Brain microvascular endothelial cell (primary cell): ENCODE measurements at regions not wholly inside any gene's neighbourhood (a gene's known extent, or its start where the extent isn't known, plus 50 kb on each side); places are given as distances from the start of the nearest gene placed in this dataset.

Experiments
- DNase-seq: peaks from one replicate; pipeline ENCODE4 v3.0.0-alpha.2; 2020
- H3K27ac ChIP-seq: fragments of 250-450 bp; sonication (Bioruptor Pico); 2 replicates; pipeline ENCODE4 v1.5.1; 2020; ENCODE audit warnings: mild to moderate bottlenecking, moderate library complexity
- H3K27me3 ChIP-seq: fragments of 250-450 bp; sonication (Bioruptor Pico); replicated peaks from 2 replicates; pipeline ENCODE4 v1.5.1; 2020; ENCODE audit warnings: mild to moderate bottlenecking
- H3K36me3 ChIP-seq: fragments of 250-450 bp; sonication (Bioruptor Pico); replicated peaks from 2 replicates; pipeline ENCODE4 v1.5.1; 2020; ENCODE audit warnings: mild to moderate bottlenecking
- H3K4me3 ChIP-seq: 2 replicates; pipeline ENCODE4 v1.5.1; 2011; ENCODE audit warnings: low read depth, mild to moderate bottlenecking, control low read depth, low read length, moderate library complexity
- in situ Hi-C: cut with HindIII; loops from 2 replicates; pipeline ENCODE4 v1.10.0; 2017; ENCODE audit warnings: low sequenced_read_pairs, low pct_ligation_motif_present
- TF ChIP-seq, protein P1 (sequence below): IDR thresholded peaks from 2 replicates; pipeline ENCODE4 v1.5.1; 2011; ENCODE audit warnings: low read depth, mild to moderate bottlenecking, moderate library complexity, low read length, control low read depth, inconsistent platforms; ENCODE audit errors: missing control alignments

DNA sequence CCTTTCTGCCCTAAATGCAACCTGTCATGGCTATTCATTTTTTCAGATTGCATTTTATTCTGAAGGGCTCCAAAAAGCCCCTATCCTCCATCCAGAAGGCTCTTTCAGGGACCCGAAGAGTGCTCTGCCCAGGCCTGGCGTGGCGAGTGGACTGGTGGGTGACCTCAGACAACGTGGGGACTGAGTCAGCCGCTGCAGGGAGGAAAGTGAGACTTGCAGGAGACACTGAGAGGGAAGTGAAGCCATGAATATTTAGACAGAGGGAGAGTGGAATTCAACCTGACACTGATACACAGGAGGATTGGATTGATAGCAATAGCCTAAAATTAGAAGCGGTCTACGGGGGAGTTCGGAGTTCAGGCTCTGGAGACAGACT is 63.6 kb upstream of the SIX2 start:
- DNase-seq, result no peak
- Histone ChIP-seq H3K4me3 (no peak overlapping the region), H3K27ac (no peak overlapping the region), H3K36me3 (no peaks in the 10 kb centered on the region), H3K27me3 (no peaks in the 10 kb centered on the region)
- TF ChIP-seq, protein P1, sequence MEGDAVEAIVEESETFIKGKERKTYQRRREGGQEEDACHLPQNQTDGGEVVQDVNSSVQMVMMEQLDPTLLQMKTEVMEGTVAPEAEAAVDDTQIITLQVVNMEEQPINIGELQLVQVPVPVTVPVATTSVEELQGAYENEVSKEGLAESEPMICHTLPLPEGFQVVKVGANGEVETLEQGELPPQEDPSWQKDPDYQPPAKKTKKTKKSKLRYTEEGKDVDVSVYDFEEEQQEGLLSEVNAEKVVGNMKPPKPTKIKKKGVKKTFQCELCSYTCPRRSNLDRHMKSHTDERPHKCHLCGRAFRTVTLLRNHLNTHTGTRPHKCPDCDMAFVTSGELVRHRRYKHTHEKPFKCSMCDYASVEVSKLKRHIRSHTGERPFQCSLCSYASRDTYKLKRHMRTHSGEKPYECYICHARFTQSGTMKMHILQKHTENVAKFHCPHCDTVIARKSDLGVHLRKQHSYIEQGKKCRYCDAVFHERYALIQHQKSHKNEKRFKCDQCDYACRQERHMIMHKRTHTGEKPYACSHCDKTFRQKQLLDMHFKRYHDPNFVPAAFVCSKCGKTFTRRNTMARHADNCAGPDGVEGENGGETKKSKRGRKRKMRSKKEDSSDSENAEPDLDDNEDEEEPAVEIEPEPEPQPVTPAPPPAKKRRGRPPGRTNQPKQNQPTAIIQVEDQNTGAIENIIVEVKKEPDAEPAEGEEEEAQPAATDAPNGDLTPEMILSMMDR, result no peak
- in situ Hi-C loops, result no loop called here

DNA sequence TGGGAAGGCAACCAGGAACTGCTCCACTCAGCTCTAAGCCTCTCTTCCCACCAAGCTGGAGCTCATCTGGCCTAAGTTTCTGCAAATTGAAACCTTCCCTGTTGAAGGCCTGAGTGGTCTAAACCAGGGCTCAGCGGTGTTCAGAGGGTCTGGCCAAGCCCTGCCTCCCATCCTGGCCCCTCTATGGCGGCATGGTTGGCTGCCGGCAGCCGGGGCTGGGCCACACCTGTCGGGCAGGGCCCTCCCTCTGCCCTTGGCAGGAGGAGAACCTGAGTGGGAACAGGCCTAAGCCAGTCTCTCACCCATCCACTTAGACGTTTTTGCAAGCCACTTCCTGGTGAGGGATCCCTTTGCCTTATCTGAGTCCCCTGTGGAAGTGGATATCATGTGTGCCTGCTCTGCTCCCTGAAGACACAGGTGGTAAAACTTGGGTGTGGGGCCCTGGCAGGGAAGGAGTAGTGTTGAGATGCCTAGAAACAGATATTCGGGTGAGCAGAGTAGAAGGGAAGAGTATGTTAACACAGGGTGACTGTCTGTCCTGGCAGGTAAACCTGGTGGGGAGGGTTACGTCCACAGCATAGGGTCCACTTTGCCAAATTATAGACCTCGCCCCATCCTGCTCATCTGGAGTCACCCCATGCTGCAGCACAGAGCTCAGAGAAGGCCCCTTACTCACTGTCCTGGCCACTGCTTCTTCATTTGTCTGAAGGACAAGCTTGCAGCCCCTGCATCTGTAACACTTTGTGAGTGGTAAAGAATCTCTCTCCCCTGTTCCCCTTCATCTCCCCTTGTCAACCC is 63.0 kb upstream of the SIX2 start:
- no peak for DNase-seq
- in situ Hi-C loops, result no loop called here
- H3K4me3 ChIP-seq, result no peak overlapping the region
- H3K27me3 ChIP-seq, result no peaks in the 10 kb centered on the region
- TF ChIP-seq, protein P1, result no peak
- no peaks in the 10 kb centered on the region for H3K36me3 ChIP-seq
- no peak overlapping the region for H3K27ac ChIP-seq

DNA sequence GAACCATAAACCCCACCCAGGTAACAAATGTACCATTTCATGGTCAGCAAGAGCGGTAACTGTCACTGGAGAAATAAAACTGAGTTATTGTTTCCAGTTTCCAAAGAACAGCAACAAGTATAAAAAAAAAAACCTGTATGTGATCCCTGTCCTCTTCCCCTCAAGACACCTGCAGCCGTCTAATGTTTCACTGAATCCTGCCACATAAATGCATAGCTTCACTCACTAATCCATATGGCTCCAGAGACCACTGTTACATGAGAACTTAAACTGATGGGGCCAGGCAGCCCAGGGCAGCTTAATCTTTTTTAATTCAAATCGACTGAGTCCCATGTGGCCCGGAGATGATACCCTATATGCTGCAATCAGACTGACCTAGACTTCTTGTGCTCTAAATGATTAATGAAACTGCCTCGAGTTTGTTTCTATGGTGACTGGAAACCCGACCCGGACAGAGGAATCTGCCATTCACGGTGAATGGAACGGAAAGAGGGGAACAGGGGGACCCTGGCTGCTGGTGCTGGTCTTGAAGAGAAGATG is 60.9 kb upstream of the SIX2 start:
- TF ChIP-seq, protein P1, result no peak
- DNase-seq, result no peak
- no peak overlapping the region for H3K4me3 ChIP-seq
- in situ Hi-C loops, result no loop called here
- no peak overlapping the region for H3K27ac ChIP-seq
- no peaks in the 10 kb centered on the region for H3K36me3 ChIP-seq
- no peaks in the 10 kb centered on the region for H3K27me3 ChIP-seq

DNA sequence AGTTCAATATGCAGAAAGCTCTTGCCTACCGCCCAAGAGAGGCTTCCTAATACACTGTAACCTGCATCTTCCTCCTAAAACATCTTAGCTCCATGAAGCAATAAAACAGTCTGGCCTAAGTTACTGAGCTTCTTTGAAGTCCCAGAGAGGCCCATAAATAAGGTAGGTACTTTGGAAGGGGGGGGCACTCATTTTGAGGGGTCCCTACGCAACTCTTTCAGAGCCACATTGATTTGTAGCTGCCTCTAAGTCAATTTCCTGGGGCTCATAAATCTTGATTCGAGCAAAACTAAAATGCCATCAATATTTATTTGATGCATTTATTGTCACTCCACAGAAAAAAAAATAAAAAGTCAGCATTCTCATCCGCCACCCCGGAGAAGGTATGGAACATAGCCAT is 60.4 kb upstream of the SIX2 start:
- H3K27ac ChIP-seq, result no peak overlapping the region
- no peak for DNase-seq
- in situ Hi-C loops, result no loop called here
- H3K36me3 ChIP-seq, result no peaks in the 10 kb centered on the region
- H3K27me3 ChIP-seq, result no peaks in the 10 kb centered on the region
- TF ChIP-seq, protein P1, result no peak
- H3K4me3 ChIP-seq, result no peak overlapping the region

DNA sequence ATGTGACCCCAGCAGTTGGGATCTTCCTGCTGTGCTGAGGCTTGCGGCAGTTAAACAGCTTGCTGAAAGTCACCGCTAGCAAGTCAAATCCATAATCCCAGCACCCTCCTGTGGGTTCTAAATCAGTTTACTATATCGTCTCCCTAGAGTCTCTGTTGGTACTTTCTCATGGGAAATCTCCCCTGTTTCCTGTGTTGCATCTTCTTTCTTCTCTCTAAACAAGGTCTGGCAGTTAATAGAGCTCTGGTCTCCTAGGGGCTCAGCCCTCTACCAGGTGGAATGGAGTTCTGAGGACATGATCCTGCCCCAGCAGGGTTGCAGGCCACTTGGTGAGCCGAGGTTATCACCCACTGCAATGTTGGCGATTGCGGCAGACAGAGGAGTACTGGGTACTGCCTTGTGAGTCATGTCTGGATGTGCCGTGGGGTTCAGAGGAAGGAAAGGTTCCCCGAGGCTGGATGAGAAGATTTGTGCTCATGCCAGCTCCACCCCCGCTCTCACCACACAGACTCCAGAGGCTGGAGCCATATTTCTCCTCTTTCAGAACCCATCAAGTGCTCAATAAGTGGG is 59.4 kb upstream of the SIX2 start:
- no peak overlapping the region for H3K27ac ChIP-seq
- in situ Hi-C loops, result no loop called here
- DNase-seq, result no peak
- H3K4me3 ChIP-seq, result no peak overlapping the region
- H3K27me3 ChIP-seq, result no peaks in the 10 kb centered on the region
- TF ChIP-seq, protein P1, result no peak
- no peaks in the 10 kb centered on the region for H3K36me3 ChIP-seq
